NCI-H1048 (cell line): ENCODE measurements at regions not wholly inside any gene's neighbourhood (a gene's known extent, or its start where the extent isn't known, plus 50 kb on each side); places are given as distances from the start of the nearest gene placed in this dataset.

ENCODE experiments used
- DNase-seq: peaks from one replicate; lab custom pipeline; 2025; lab: John Stamatoyannopoulos, UW

- DNase-seq: no peak
These were observed 204.0 kb downstream of the GADD45G start for GRCh38 chr9:89808756-89809181.

- no peak for DNase-seq
These were observed 205.6 kb downstream of the GADD45G start for GRCh38 chr9:89810431-89810830.

- DNase-seq: no peak
These were observed 206.5 kb downstream of the GADD45G start for GRCh38 chr9:89811356-89811755.

- DNase-seq: no peak
These were observed 207.2 kb downstream of the GADD45G start for GRCh38 chr9:89811886-89812450.

GRCh38 chr9:89812556-89813181 is 207.9 kb downstream of the GADD45G start:
- DNase-seq: no peak

GRCh38 chr9:89813482-89813881 is 208.7 kb downstream of the GADD45G start:
- DNase-seq: no peak

- no peak for DNase-seq
These were observed 209.7 kb downstream of the GADD45G start for GRCh38 chr9:89814340-89815040.

GRCh38 chr9:89815061-89815902 is 210.5 kb downstream of the GADD45G start:
- no peak for DNase-seq

- DNase-seq: no peak
These were observed 211.2 kb downstream of the GADD45G start for GRCh38 chr9:89815903-89816573.

- no peak for DNase-seq
These were observed 212.5 kb downstream of the GADD45G start for GRCh38 chr9:89817151-89817950.

- no peak for DNase-seq
These were observed 215.5 kb downstream of the GADD45G start for GRCh38 chr9:89820337-89820736.

- no peak for DNase-seq
These were observed 216.3 kb downstream of the GADD45G start for GRCh38 chr9:89821081-89821480.

GRCh38 chr9:89822996-89823395 is 218.2 kb downstream of the GADD45G start:
- DNase-seq: no peak

GRCh38 chr9:89825669-89826068 is 220.9 kb downstream of the GADD45G start:
- DNase-seq: no peak

- no peak for DNase-seq
These were observed 221.4 kb downstream of the GADD45G start for GRCh38 chr9:89826186-89826585.

- DNase-seq: no peak
These were observed 224.5 kb downstream of the GADD45G start for GRCh38 chr9:89829346-89829745.

- no peak for DNase-seq
These were observed 230.9 kb downstream of the GADD45G start for GRCh38 chr9:89835666-89836065.

- no peak for DNase-seq
These were observed 232.5 kb downstream of the GADD45G start for GRCh38 chr9:89837162-89837933.

- no peak for DNase-seq
These were observed 233.1 kb downstream of the GADD45G start for GRCh38 chr9:89837934-89838310.

- no peak for DNase-seq
These were observed 233.8 kb downstream of the GADD45G start for GRCh38 chr9:89838621-89839020.
